Suprapubic skin (tissue), 4 donors: ENCODE measurements at regions not wholly inside any gene's neighbourhood (a gene's known extent, or its start where the extent isn't known, plus 50 kb on each side); places are given as distances from the start of the nearest gene placed in this dataset.

Experiments used
- DNase-seq, 2 donors: peaks; one replicate each; pipeline ENCODE4 v3.0.0-alpha.2; 2019; ENCODE audit warnings: low spot score in 2 of 2
- H3K27ac ChIP-seq: fragments of 200-600 bp; sonication (generic); one replicate; pipeline ENCODE4 v1.5.1; 2019
- H3K27me3 ChIP-seq: fragments of 200-600 bp; sonication (generic); one replicate; pipeline ENCODE4 v1.5.1; 2019
- H3K36me3 ChIP-seq: fragments of 200-600 bp; sonication (generic); one replicate; pipeline ENCODE4 v1.5.1; 2019
- H3K4me1 ChIP-seq: fragments of 200-600 bp; sonication (generic); one replicate; pipeline ENCODE4 v1.5.1; 2019
- H3K4me3 ChIP-seq: fragments of 200-600 bp; sonication (generic); one replicate; pipeline ENCODE4 v1.5.1; 2019; ENCODE audit warnings: mild to moderate bottlenecking
- H3K9me3 ChIP-seq: fragments of 200-600 bp; sonication (generic); one replicate; pipeline ENCODE4 v1.5.1; 2019
- CTCF ChIP-seq, 2 donors: fragments of 200-600 bp in 1 of 2; fragments of 450-650 bp in 1 of 2; sonication (generic) in 1 of 2; IDR thresholded peaks; one replicate each; pipeline ENCODE4 v1.5.1; 2016 to 2019; ENCODE audit warnings: antibody characterized with exemption in 2 of 2, mild to moderate bottlenecking in 1 of 2, moderate library complexity in 1 of 2
- EP300 ChIP-seq: sonication (generic); formaldehyde crosslinking; IDR thresholded peaks from one replicate; pipeline ENCODE4 v1.6.1; 2017; ENCODE audit warnings: antibody characterized with exemption
- POLR2A ChIP-seq, 2 donors: fragments of 450-650 bp; IDR thresholded peaks; one replicate each; pipeline ENCODE4 v1.6.1; 2017; ENCODE audit warnings: antibody characterized with exemption in 2 of 2, mild to moderate bottlenecking in 2 of 2, moderate library complexity in 2 of 2
- POLR2AphosphoS5 ChIP-seq, 3 donors: sonication (generic); formaldehyde crosslinking; IDR thresholded peaks; one replicate each; pipeline ENCODE4 v1.6.1; 2017; ENCODE audit warnings: antibody characterized with exemption in 3 of 3
- WGBS: methylation state at CpG from one replicate; pipeline ENCODE4 v1.1.5; 2018; 5-methylcytosine and 5-hydroxymethylcytosine counted together

GRCh38 chr3:152613851-152614250 is 221.1 kb upstream of the P2RY1 start:
- Histone ChIP-seq H3K4me1 (no peaks in the 10 kb centered on the region), H3K36me3 (no peaks in the 10 kb centered on the region), H3K27ac (no peak overlapping the region), H3K9me3 (no peaks in the 10 kb centered on the region), H3K4me3 (no peak overlapping the region), H3K27me3 (no peaks in the 10 kb centered on the region)
- WGBS, result 52% methylated on average over 2 of the region's 2 CpGs
- TF ChIP-seq CTCF (IDR thresholded peaks at IDR 0.05) (no peak), POLR2A (IDR thresholded peaks at IDR 0.05) (no peak), EP300 (no peak), POLR2AphosphoS5 (IDR thresholded peaks at IDR 0.05) (no peak)
- DNase-seq, result no peak

GRCh38 chr3:152615681-152616080 is 219.2 kb upstream of the P2RY1 start:
- no peak overlapping the region for H3K4me3 ChIP-seq
- H3K36me3 ChIP-seq, result no peaks in the 10 kb centered on the region
- no peak overlapping the region for H3K27ac ChIP-seq
- 90% methylated on average over 10 of the region's 10 CpGs for WGBS
- no peak for TF ChIP-seq POLR2AphosphoS5 (IDR thresholded peaks at IDR 0.05)
- TF ChIP-seq POLR2A (IDR thresholded peaks at IDR 0.05), result no peak
- TF ChIP-seq EP300, result no peak
- TF ChIP-seq CTCF (IDR thresholded peaks at IDR 0.05), result no peak
- DNase-seq, result no peak
- no peaks in the 10 kb centered on the region for H3K9me3 ChIP-seq
- H3K4me1 ChIP-seq, result peaks cover 9% of the 10 kb centered on the region
- no peaks in the 10 kb centered on the region for H3K27me3 ChIP-seq

- Histone ChIP-seq H3K9me3 (no peaks in the 10 kb centered on the region), H3K36me3 (no peaks in the 10 kb centered on the region), H3K4me3 (no peak overlapping the region), H3K27ac (no peak overlapping the region), H3K4me1 (peaks cover 27% of the 10 kb centered on the region), H3K27me3 (no peaks in the 10 kb centered on the region)
- no peak for TF ChIP-seq POLR2AphosphoS5 (IDR thresholded peaks at IDR 0.05)
- no peak for TF ChIP-seq CTCF (IDR thresholded peaks at IDR 0.05)
- no peak for TF ChIP-seq POLR2A (IDR thresholded peaks at IDR 0.05)
- no peak for TF ChIP-seq EP300
- no peak for DNase-seq
Observed at GRCh38 chr3:152617609-152618008, 217.3 kb upstream of the P2RY1 start.

GRCh38 chr3:152618529-152618928 is 216.4 kb upstream of the P2RY1 start:
- no peaks in the 10 kb centered on the region for H3K9me3 ChIP-seq
- no peaks in the 10 kb centered on the region for H3K27me3 ChIP-seq
- no peaks in the 10 kb centered on the region for H3K36me3 ChIP-seq
- TF ChIP-seq POLR2A (IDR thresholded peaks at IDR 0.05) (no peak), EP300 (no peak)
- H3K4me3 ChIP-seq, result no peak overlapping the region
- H3K4me1 ChIP-seq, result peaks cover 36% of the 10 kb centered on the region
- no peak for DNase-seq
- H3K27ac ChIP-seq, result no peak overlapping the region
- WGBS, result 87% methylated on average over 1 of the region's 1 CpG

GRCh38 chr3:152619691-152620090 is 215.2 kb upstream of the P2RY1 start:
- no peak overlapping the region for H3K27ac ChIP-seq

More at GRCh38 chr3:152619691-152620090, 215.2 kb upstream of the P2RY1 start:
- Histone ChIP-seq H3K4me1 (peaks cover 37% of the 10 kb centered on the region), H3K4me3 (no peak overlapping the region), H3K9me3 (no peaks in the 10 kb centered on the region), H3K27me3 (no peaks in the 10 kb centered on the region), H3K36me3 (no peaks in the 10 kb centered on the region)
- no peak for DNase-seq
- TF ChIP-seq POLR2AphosphoS5 (IDR thresholded peaks at IDR 0.05) (no peak), POLR2A (IDR thresholded peaks at IDR 0.05) (no peak), EP300 (no peak), CTCF (IDR thresholded peaks at IDR 0.05) (no peak)
- 59% methylated on average over 3 of the region's 3 CpGs for WGBS
